ENCODE measurements at regions not wholly inside any gene's neighbourhood (a gene's known extent, or its start where the extent isn't known, plus 50 kb on each side); places are given as distances from the start of the nearest gene placed in this dataset.

- CTCF ChIA-PET = no interaction called here
- no peak for DNase-seq
- no peaks in the 10 kb centered on the region for H3K9me3 Mint-ChIP-seq
- intact Hi-C loops (cut with micrococcal nuclease) = no loop called here
- H3K27me3 Mint-ChIP-seq = no peaks in the 10 kb centered on the region
- H3K4me3 Mint-ChIP-seq = no peak overlapping the region
- no peaks in the 10 kb centered on the region for H3K4me1 Mint-ChIP-seq (ENCODE audit: low read depth)
- H3K27ac Mint-ChIP-seq = no peak overlapping the region
- POLR2A ChIA-PET = no interaction called here
- H3K36me3 Mint-ChIP-seq = no peaks in the 10 kb centered on the region
Measured at GRCh38 chrX:109312757-109313156, 169.1 kb downstream of the GUCY2F start.

- no peak overlapping the region for H3K4me3 Mint-ChIP-seq
- no peak overlapping the region for H3K27ac Mint-ChIP-seq
- no peaks in the 10 kb centered on the region for H3K36me3 Mint-ChIP-seq
- no peaks in the 10 kb centered on the region for H3K9me3 Mint-ChIP-seq
- H3K4me1 Mint-ChIP-seq (ENCODE audit: low read depth) = no peaks in the 10 kb centered on the region
- H3K27me3 Mint-ChIP-seq = no peaks in the 10 kb centered on the region
- POLR2A ChIA-PET = no interaction called here
- DNase-seq = no peak
- intact Hi-C loops (cut with micrococcal nuclease) = no loop called here
- CTCF ChIA-PET = no interaction called here
Measured at GRCh38 chrX:109310031-109310430, 171.9 kb downstream of the GUCY2F start.

GRCh38 chrX:109301177-109301576, 180.7 kb downstream of the GUCY2F start:
- Mint-ChIP-seq H3K36me3 (no peaks in the 10 kb centered on the region), H3K4me3 (no peak overlapping the region), H3K9me3 (no peaks in the 10 kb centered on the region), H3K27me3 (peaks cover 1% of the 10 kb centered on the region), H3K4me1 (ENCODE audit: low read depth) (no peaks in the 10 kb centered on the region), H3K27ac (no peak overlapping the region)
- DNase-seq = no peak
- POLR2A ChIA-PET = no interaction called here
- intact Hi-C loops (cut with micrococcal nuclease) = no loop called here
- CTCF ChIA-PET = no interaction called here

- no peaks in the 10 kb centered on the region for H3K4me1 Mint-ChIP-seq (ENCODE audit: low read depth)
Measured at GRCh38 chrX:109300415-109300814, 181.5 kb downstream of the GUCY2F start.

GRCh38 chrX:109299091-109299490, 182.8 kb downstream of the GUCY2F start:
- intact Hi-C loops (cut with micrococcal nuclease) = no loop called here

More at GRCh38 chrX:109300415-109300814, 181.5 kb downstream of the GUCY2F start:
- no peak for DNase-seq
- intact Hi-C loops (cut with micrococcal nuclease) = no loop called here
- ChIA-PET POLR2A (no interaction called here), CTCF (no interaction called here)
- Mint-ChIP-seq H3K4me3 (no peak overlapping the region), H3K36me3 (no peaks in the 10 kb centered on the region), H3K9me3 (no peaks in the 10 kb centered on the region), H3K27ac (no peak overlapping the region), H3K27me3 (peaks cover 1% of the 10 kb centered on the region)

GRCh38 chrX:109294097-109294814, 187.6 kb downstream of the GUCY2F start:
- H3K27me3 Mint-ChIP-seq = peaks cover 1% of the 10 kb centered on the region
- CTCF ChIA-PET = no interaction called here
- H3K27ac Mint-ChIP-seq = no peak overlapping the region
- H3K9me3 Mint-ChIP-seq = no peaks in the 10 kb centered on the region
- DNase-seq = no peak
- no peaks in the 10 kb centered on the region for H3K4me1 Mint-ChIP-seq (ENCODE audit: low read depth)
- intact Hi-C loops (cut with micrococcal nuclease) = no loop called here
- H3K4me3 Mint-ChIP-seq = no peak overlapping the region
- no peaks in the 10 kb centered on the region for H3K36me3 Mint-ChIP-seq
- POLR2A ChIA-PET = no interaction called here

More at GRCh38 chrX:109299091-109299490, 182.8 kb downstream of the GUCY2F start:
- no peaks in the 10 kb centered on the region for H3K4me1 Mint-ChIP-seq (ENCODE audit: low read depth)
- no peaks in the 10 kb centered on the region for H3K9me3 Mint-ChIP-seq
- ChIA-PET CTCF (no interaction called here), POLR2A (no interaction called here)
- no peak for DNase-seq
- H3K27me3 Mint-ChIP-seq = peaks cover 1% of the 10 kb centered on the region
- no peaks in the 10 kb centered on the region for H3K36me3 Mint-ChIP-seq
- no peak overlapping the region for H3K4me3 Mint-ChIP-seq
- no peak overlapping the region for H3K27ac Mint-ChIP-seq

GRCh38 chrX:109283870-109284269, 198.0 kb downstream of the GUCY2F start:
- no peaks in the 10 kb centered on the region for H3K36me3 Mint-ChIP-seq
- no peak for DNase-seq
- no peak overlapping the region for H3K4me3 Mint-ChIP-seq
- ChIA-PET POLR2A (no interaction called here), CTCF (no interaction called here)
- H3K27ac Mint-ChIP-seq = no peak overlapping the region
- no peaks in the 10 kb centered on the region for H3K27me3 Mint-ChIP-seq
- no peaks in the 10 kb centered on the region for H3K9me3 Mint-ChIP-seq
- intact Hi-C loops (cut with micrococcal nuclease) = no loop called here
- H3K4me1 Mint-ChIP-seq (ENCODE audit: low read depth) = no peaks in the 10 kb centered on the region

GRCh38 chrX:109281483-109282275, 200.2 kb downstream of the GUCY2F start:
- no peaks in the 10 kb centered on the region for H3K9me3 Mint-ChIP-seq
- intact Hi-C loops (cut with micrococcal nuclease) = no loop called here
- no peaks in the 10 kb centered on the region for H3K36me3 Mint-ChIP-seq

GRCh38 chrX:109274806-109275205, 207.1 kb downstream of the GUCY2F start:
- Mint-ChIP-seq H3K36me3 (no peaks in the 10 kb centered on the region), H3K27ac (no peak overlapping the region), H3K4me1 (ENCODE audit: low read depth) (no peaks in the 10 kb centered on the region), H3K9me3 (peaks cover 2% of the 10 kb centered on the region), H3K4me3 (no peak overlapping the region), H3K27me3 (no peaks in the 10 kb centered on the region)
- intact Hi-C loops (cut with micrococcal nuclease) = loop anchor here (5.0 kb wide), 1 partner anchor 262 kb away; the partner anchor contains the start of gene NXT2
- ChIA-PET POLR2A (no interaction called here), CTCF (no interaction called here)
- DNase-seq = no peak

More at GRCh38 chrX:109281483-109282275, 200.2 kb downstream of the GUCY2F start:
- Mint-ChIP-seq H3K4me3 (no peak overlapping the region), H3K27me3 (no peaks in the 10 kb centered on the region), H3K27ac (no peak overlapping the region), H3K4me1 (ENCODE audit: low read depth) (no peaks in the 10 kb centered on the region)
- ChIA-PET POLR2A (no interaction called here), CTCF (no interaction called here)
- DNase-seq = no peak

GRCh38 chrX:109270580-109271484, 211.1 kb downstream of the GUCY2F start:
- Mint-ChIP-seq H3K4me3 (no peak overlapping the region), H3K27me3 (no peaks in the 10 kb centered on the region), H3K9me3 (peaks cover 2% of the 10 kb centered on the region), H3K27ac (no peak overlapping the region), H3K36me3 (no peaks in the 10 kb centered on the region), H3K4me1 (ENCODE audit: low read depth) (no peaks in the 10 kb centered on the region)
- POLR2A ChIA-PET = no interaction called here
- intact Hi-C loops (cut with micrococcal nuclease) = loop anchor here (5.0 kb wide), 1 partner anchor 266 kb away; the partner anchor contains the start of gene NXT2
- DNase-seq = peak; percentile 59
- CTCF ChIA-PET = no interaction called here

GRCh38 chrX:109268340-109268739, 213.5 kb downstream of the GUCY2F start:
- ChIA-PET CTCF (no interaction called here), POLR2A (no interaction called here)
- H3K4me1 Mint-ChIP-seq (ENCODE audit: low read depth) = no peaks in the 10 kb centered on the region
- no peak for DNase-seq
- H3K27me3 Mint-ChIP-seq = no peaks in the 10 kb centered on the region
- no peaks in the 10 kb centered on the region for H3K36me3 Mint-ChIP-seq
- no peak overlapping the region for H3K27ac Mint-ChIP-seq
- no peak overlapping the region for H3K4me3 Mint-ChIP-seq
- peaks cover 2% of the 10 kb centered on the region for H3K9me3 Mint-ChIP-seq
- intact Hi-C loops (cut with micrococcal nuclease) = no loop called here

- ChIA-PET CTCF (no interaction called here), POLR2A (no interaction called here)
- H3K27me3 Mint-ChIP-seq = no peaks in the 10 kb centered on the region
- no peak overlapping the region for H3K27ac Mint-ChIP-seq
- no peaks in the 10 kb centered on the region for H3K4me1 Mint-ChIP-seq (ENCODE audit: low read depth)
- H3K9me3 Mint-ChIP-seq = peaks cover 2% of the 10 kb centered on the region
- no peaks in the 10 kb centered on the region for H3K36me3 Mint-ChIP-seq
- intact Hi-C loops (cut with micrococcal nuclease) = no loop called here
- no peak for DNase-seq
- H3K4me3 Mint-ChIP-seq = no peak overlapping the region
Measured at GRCh38 chrX:109266034-109266433, 215.9 kb downstream of the GUCY2F start.

All from activated CD4-positive, alpha-beta memory T cell treated with anti-CD3 and anti-CD28 coated beads for 36 hours (primary cell).